NCI-H1694 treated with DMSO at 0.1 percent for 48 hours (cell line): ENCODE measurements at regions not wholly inside any gene's neighbourhood (a gene's known extent, or its start where the extent isn't known, plus 50 kb on each side); places are given as distances from the start of the nearest gene placed in this dataset.

Source experiments
- DNase-seq: peaks from one replicate; lab custom pipeline; 2025; lab: John Stamatoyannopoulos, UW

GRCh38 chr9:99365233-99365980, 143.3 kb downstream of the SEC61B start:
- DNase-seq, result no peak

- DNase-seq, result no peak
Observed at GRCh38 chr9:99366183-99366582, 144.1 kb downstream of the SEC61B start.

GRCh38 chr9:99366621-99367020, 144.5 kb downstream of the SEC61B start:
- DNase-seq, result no peak

- no peak for DNase-seq
Observed at GRCh38 chr9:99368341-99369326, 146.6 kb downstream of the SEC61B start.

GRCh38 chr9:99369327-99369722, 147.2 kb downstream of the SEC61B start:
- no peak for DNase-seq

- DNase-seq, result no peak
Observed at GRCh38 chr9:99370376-99370775, 148.3 kb downstream of the SEC61B start.

- no peak for DNase-seq
Observed at GRCh38 chr9:99371376-99371775, 149.3 kb downstream of the SEC61B start.

GRCh38 chr9:99373912-99374311, 151.8 kb downstream of the SEC61B start:
- peak; percentile 57 for DNase-seq

GRCh38 chr9:99374793-99375192, 152.7 kb downstream of the SEC61B start:
- DNase-seq, result no peak

- DNase-seq, result no peak
Observed at GRCh38 chr9:99375481-99375880, 153.4 kb downstream of the SEC61B start.

- DNase-seq, result no peak
Observed at GRCh38 chr9:99377790-99378775, 156.0 kb downstream of the SEC61B start.

GRCh38 chr9:99383536-99383935, 161.5 kb downstream of the SEC61B start:
- no peak for DNase-seq

- no peak for DNase-seq
Observed at GRCh38 chr9:99385215-99385614, 163.1 kb downstream of the SEC61B start.

- DNase-seq, result no peak
Observed at GRCh38 chr9:99385814-99386279, 163.8 kb downstream of the SEC61B start.

- DNase-seq, result no peak
Observed at GRCh38 chr9:99387431-99387830, 165.3 kb downstream of the SEC61B start.

- DNase-seq, result no peak
Observed at GRCh38 chr9:99389087-99390033, 167.3 kb downstream of the SEC61B start.

- DNase-seq, result no peak
Observed at GRCh38 chr9:99391937-99392594, 170.0 kb downstream of the SEC61B start.

GRCh38 chr9:99392986-99393385, 170.9 kb downstream of the SEC61B start:
- DNase-seq, result no peak

- no peak for DNase-seq
Observed at GRCh38 chr9:99393993-99394392, 171.9 kb downstream of the SEC61B start.

- no peak for DNase-seq
Observed at GRCh38 chr9:99398241-99398640, 176.2 kb downstream of the SEC61B start.
